BLaER1 (cell line): ENCODE measurements at regions not wholly inside any gene's neighbourhood (a gene's known extent, or its start where the extent isn't known, plus 50 kb on each side); places are given as distances from the start of the nearest gene placed in this dataset.

ENCODE experiments used
- H3K27ac ChIP-seq: shearing (Covaris generic); formaldehyde crosslinking; 2 replicates; pipeline ENCODE4 v1.8.1; 2022
- H3K27me3 ChIP-seq: shearing (Covaris generic); formaldehyde crosslinking; 2 replicates; pipeline ENCODE4 v1.8.1; 2022
- H3K36me3 ChIP-seq: shearing (Covaris generic); formaldehyde crosslinking; 2 replicates; pipeline ENCODE4 v1.8.1; 2022
- H3K4me1 ChIP-seq: shearing (Covaris generic); formaldehyde crosslinking; 2 replicates; pipeline ENCODE4 v1.8.1; 2022
- H3K4me2 ChIP-seq: shearing (Covaris generic); formaldehyde crosslinking; 2 replicates; pipeline ENCODE4 v1.8.1; 2022
- H3K4me3 ChIP-seq: shearing (Covaris generic); formaldehyde crosslinking; 2 replicates; pipeline ENCODE4 v1.8.1; 2022
- H3K9ac ChIP-seq: shearing (Covaris generic); formaldehyde crosslinking; 2 replicates; pipeline ENCODE4 v1.8.1; 2022
- H3K9me3 ChIP-seq: shearing (Covaris generic); formaldehyde crosslinking; 2 replicates; pipeline ENCODE4 v1.8.1; 2022
- H4K20me1 ChIP-seq: shearing (Covaris generic); formaldehyde crosslinking; 2 replicates; pipeline ENCODE4 v1.8.1; 2022
- Cebpa-rat ChIP-seq: shearing (Covaris generic); IDR thresholded peaks from 2 replicates; pipeline ENCODE4 v1.8.1; 2022

DNA sequence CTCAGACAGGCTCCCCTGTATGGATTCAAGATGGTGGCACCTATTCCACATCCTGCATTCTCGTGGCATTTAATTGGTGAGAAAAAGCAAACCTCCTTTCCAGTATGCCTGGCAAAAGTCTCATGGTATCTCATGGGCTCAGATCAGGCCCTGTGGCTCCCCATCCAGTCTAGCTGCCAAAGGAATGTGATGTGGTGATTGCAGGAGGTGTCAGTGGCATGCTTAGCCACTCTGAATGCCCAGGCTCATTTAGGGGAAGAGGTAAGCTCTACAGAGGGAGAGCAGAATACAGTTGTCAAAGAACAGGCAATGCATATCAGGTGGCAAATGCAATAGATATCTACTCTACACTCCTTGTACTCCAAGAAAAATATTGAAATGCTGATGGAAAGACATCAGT is 146.7 kb downstream of the SPATA19 start:
- H3K4me1 ChIP-seq = no peaks in the 10 kb centered on the region
- no peaks in the 10 kb centered on the region for H3K27me3 ChIP-seq
- H3K4me3 ChIP-seq = no peak overlapping the region
- no peak overlapping the region for H3K27ac ChIP-seq
- no peaks in the 10 kb centered on the region for H3K36me3 ChIP-seq
- H3K4me2 ChIP-seq = no peak overlapping the region
- TF ChIP-seq Cebpa-rat = no peak
- no peaks in the 10 kb centered on the region for H3K9me3 ChIP-seq
- no peaks in the 10 kb centered on the region for H4K20me1 ChIP-seq
- H3K9ac ChIP-seq = no peak overlapping the region

DNA sequence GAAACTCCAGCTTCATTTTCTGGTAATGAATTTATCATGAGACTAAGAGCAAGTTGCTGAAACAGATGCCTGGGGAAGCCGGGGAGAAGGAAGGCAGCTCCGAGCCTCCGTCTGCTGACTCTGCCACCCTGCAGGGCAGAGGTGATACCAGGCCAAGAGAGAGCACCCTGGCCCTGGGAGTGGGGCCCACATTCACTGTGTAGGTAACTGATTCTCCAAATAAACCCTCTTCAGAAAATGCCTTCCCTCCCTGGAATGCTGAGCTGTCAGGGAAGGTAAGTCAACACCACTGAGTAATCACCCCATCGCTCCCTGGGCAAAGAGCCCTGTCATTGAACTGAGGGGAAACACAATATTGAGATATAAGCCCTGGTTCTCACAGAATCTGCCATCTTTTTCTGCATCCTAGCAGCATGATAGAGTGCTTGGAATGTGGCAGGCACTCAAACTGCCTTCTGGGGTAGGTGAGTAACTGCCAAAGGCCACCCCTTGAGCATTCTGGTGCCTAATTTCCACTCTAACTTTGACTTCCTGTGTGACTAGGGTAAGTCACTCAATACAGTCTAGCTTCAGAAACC is 147.6 kb downstream of the SPATA19 start:
- no peaks in the 10 kb centered on the region for H3K36me3 ChIP-seq
- no peak overlapping the region for H3K4me3 ChIP-seq
- TF ChIP-seq Cebpa-rat = no peak
- no peak overlapping the region for H3K9ac ChIP-seq
- H3K4me1 ChIP-seq = no peaks in the 10 kb centered on the region
- H3K9me3 ChIP-seq = no peaks in the 10 kb centered on the region
- no peak overlapping the region for H3K4me2 ChIP-seq
- H3K27me3 ChIP-seq = no peaks in the 10 kb centered on the region
- H3K27ac ChIP-seq = no peak overlapping the region
- H4K20me1 ChIP-seq = no peaks in the 10 kb centered on the region

DNA sequence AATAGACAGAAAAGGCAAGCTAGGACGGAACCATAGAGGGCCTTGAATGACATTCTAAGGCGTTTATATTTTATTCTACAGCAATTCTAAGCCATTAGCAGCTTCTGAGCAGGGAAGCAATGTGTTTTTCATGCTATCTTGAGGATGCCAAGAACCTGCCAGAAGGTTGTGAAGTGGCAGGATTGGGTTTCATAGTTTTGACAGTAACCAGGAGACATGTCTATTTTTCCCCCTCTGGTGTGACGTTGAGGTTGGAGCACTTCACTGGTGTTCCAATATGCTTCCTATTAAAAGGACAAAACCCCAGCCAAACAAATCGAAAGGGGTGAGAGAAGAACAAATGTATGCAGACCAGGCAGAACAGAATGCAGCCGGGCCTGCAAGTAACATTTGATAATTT is 148.2 kb downstream of the SPATA19 start:
- TF ChIP-seq Cebpa-rat = no peak
- H4K20me1 ChIP-seq = no peaks in the 10 kb centered on the region
- no peak overlapping the region for H3K4me3 ChIP-seq
- no peaks in the 10 kb centered on the region for H3K4me1 ChIP-seq
- no peak overlapping the region for H3K27ac ChIP-seq
- no peaks in the 10 kb centered on the region for H3K9me3 ChIP-seq
- H3K27me3 ChIP-seq = no peaks in the 10 kb centered on the region
- no peak overlapping the region for H3K4me2 ChIP-seq
- H3K36me3 ChIP-seq = no peaks in the 10 kb centered on the region
- H3K9ac ChIP-seq = no peak overlapping the region

DNA sequence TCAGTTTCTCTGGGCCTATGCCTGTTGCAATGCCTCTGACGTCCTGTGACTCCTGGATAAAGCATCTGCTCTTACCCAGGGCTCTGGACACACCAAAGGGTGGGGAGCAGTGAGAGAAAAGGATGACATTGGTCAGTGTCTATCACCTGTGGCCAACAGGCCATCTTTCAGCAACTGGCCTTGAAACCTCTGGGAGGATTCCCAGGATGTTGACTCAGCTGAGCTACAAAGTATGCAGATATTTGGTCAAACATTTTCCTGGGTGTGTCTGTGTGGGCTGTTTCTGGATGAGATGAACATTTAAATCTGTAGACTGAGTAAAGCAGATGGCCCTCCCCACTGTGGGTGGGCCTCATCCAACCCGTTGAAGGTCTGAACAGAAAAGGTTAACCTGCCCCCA is 149.9 kb downstream of the SPATA19 start:
- no peaks in the 10 kb centered on the region for H4K20me1 ChIP-seq
- no peak overlapping the region for H3K4me3 ChIP-seq
- H3K36me3 ChIP-seq = no peaks in the 10 kb centered on the region
- no peak overlapping the region for H3K27ac ChIP-seq
- H3K27me3 ChIP-seq = no peaks in the 10 kb centered on the region
- no peak for TF ChIP-seq Cebpa-rat
- H3K9ac ChIP-seq = no peak overlapping the region
- H3K4me2 ChIP-seq = no peak overlapping the region
- H3K4me1 ChIP-seq = no peaks in the 10 kb centered on the region
- H3K9me3 ChIP-seq = no peaks in the 10 kb centered on the region

DNA sequence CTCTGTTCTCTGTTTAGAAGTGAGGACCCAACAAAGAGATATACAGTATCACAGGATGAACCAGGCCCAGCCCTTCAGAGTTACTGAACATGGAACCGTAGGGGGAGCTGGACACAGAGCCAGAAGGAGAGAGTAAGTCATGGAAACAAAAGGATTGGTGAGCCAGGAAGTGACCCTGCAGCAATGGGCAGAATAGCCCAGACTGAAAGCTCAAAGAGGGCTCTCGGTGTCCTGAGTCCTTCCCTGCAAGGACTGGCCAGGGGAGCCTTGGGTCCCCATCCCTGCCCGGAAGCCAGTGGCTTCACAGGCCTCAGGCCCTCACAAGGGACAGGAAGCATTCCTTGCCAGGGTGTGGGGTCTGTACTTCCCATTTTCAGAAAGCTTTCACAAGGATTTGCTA is 150.6 kb downstream of the SPATA19 start:
- Histone ChIP-seq H3K4me1 (no peaks in the 10 kb centered on the region), H3K4me3 (no peak overlapping the region), H3K27ac (no peak overlapping the region), H3K27me3 (no peaks in the 10 kb centered on the region), H3K36me3 (no peaks in the 10 kb centered on the region), H3K9ac (no peak overlapping the region), H3K9me3 (no peaks in the 10 kb centered on the region), H4K20me1 (no peaks in the 10 kb centered on the region), H3K4me2 (no peak overlapping the region)
- TF ChIP-seq Cebpa-rat = no peak

DNA sequence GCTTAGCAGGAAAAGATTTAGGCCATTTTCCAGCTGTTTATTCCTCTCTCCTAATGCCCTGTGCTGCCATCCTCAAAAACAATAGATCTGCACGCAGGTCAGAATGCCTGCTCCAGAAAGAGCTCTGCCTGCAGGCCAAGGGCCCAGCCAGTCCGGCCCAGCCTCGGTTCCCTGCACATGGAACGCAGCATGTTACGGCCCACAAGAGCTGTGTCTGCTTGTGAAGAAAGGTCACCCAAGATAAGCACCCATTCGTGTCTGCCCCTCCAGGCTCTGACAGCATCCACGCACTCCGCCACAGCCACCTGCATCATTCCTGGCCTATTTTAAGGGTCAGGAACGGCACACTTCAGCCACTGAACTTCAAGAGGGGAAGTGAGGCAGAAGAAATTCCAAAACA is 152.2 kb downstream of the SPATA19 start:
- no peak for TF ChIP-seq Cebpa-rat
- Histone ChIP-seq H3K27me3 (no peaks in the 10 kb centered on the region), H3K9me3 (no peaks in the 10 kb centered on the region), H3K4me1 (no peaks in the 10 kb centered on the region), H3K36me3 (no peaks in the 10 kb centered on the region), H3K27ac (no peak overlapping the region), H3K4me2 (no peak overlapping the region), H3K4me3 (no peak overlapping the region), H4K20me1 (no peaks in the 10 kb centered on the region), H3K9ac (no peak overlapping the region)

DNA sequence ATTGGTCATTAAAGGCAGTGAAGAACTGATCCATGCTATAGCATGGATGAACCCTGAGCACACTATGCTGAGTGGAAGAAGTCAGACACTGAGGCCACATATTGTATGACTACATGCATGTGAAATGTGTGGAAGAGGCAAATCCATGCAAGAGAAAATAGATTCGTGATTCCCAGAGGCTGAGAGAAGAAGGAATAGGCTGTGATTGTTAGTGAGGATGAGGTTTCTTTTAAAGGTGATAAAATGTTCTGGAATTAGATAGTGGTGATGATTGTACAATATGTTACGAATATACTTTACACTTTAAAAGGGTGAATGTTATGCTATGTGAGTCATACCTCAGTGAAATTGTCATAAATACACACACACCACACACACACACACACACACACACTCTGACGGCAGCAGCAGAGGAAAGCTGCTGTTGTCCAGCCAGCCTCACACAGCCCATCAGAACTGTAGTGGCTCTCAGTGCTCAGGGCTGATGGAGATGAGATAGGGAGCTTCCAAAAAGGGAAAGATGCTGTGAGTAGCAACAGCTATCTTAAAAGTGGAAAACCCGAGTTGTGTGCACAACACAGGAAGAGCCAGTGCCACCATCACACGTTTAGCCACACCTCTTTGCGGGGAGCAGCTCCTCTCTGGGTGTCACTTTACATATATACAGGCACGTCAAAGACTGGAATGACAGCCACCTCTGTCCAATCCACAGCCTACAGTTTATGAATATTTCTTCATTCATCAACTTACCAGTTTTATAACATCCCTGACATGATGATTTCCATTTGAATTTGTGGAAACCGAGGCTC is 153.0 kb downstream of the SPATA19 start:
- Histone ChIP-seq H3K27ac (no peak overlapping the region), H3K4me2 (no peak overlapping the region), H3K4me3 (no peak overlapping the region), H3K36me3 (no peaks in the 10 kb centered on the region), H3K9ac (no peak overlapping the region), H3K9me3 (no peaks in the 10 kb centered on the region), H4K20me1 (no peaks in the 10 kb centered on the region), H3K27me3 (no peaks in the 10 kb centered on the region), H3K4me1 (no peaks in the 10 kb centered on the region)
- TF ChIP-seq Cebpa-rat = no peak

DNA sequence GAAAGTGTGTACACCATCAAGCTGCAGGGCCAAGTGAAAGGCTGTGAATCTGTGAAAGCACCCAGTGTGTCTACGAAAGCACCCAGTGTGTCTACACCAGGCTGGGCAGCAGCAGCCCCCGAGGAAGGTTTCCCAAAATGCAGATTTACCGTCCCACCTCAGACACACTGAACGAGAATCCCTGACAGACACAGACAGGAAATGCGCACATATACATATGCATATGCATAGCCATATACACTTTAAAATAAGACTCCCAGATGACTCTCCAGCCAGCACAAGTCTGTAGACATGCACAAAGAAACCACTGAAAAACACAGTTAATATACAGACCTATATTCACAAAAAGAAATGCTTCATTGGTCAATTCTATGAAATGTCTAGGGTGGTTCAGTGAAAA is 155.5 kb upstream of the OPCML start:
- H3K27ac ChIP-seq = no peak overlapping the region
- H3K9me3 ChIP-seq = no peaks in the 10 kb centered on the region
- TF ChIP-seq Cebpa-rat = no peak
- no peaks in the 10 kb centered on the region for H4K20me1 ChIP-seq
- no peaks in the 10 kb centered on the region for H3K36me3 ChIP-seq
- H3K27me3 ChIP-seq = no peaks in the 10 kb centered on the region
- no peak overlapping the region for H3K4me3 ChIP-seq
- H3K4me2 ChIP-seq = no peak overlapping the region
- H3K4me1 ChIP-seq = no peaks in the 10 kb centered on the region
- H3K9ac ChIP-seq = no peak overlapping the region

DNA sequence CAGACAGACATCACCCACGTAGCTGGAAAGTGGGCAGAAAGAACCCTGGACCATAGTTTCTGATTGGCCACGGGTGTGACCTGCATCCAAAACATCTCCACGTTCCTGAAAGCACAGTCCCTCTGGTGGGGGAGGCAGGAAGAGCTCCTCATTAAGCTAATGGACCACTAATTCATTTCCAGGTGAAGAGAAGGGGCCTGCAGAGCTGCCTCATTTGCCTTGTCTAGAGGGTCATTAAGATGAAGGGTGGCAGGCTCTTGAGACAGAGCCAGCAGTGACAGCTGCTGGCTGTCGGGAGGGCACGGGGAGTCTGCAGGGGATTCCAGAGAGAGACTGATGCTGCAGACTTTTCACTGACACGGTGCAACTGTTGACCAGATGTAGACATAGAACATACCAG is 149.6 kb upstream of the OPCML start:
- H3K4me1 ChIP-seq = no peaks in the 10 kb centered on the region
- H3K9me3 ChIP-seq = no peaks in the 10 kb centered on the region
- no peaks in the 10 kb centered on the region for H3K36me3 ChIP-seq
- no peaks in the 10 kb centered on the region for H3K27me3 ChIP-seq
- H4K20me1 ChIP-seq = no peaks in the 10 kb centered on the region
- no peak for TF ChIP-seq Cebpa-rat
- no peak overlapping the region for H3K27ac ChIP-seq
- H3K4me3 ChIP-seq = no peak overlapping the region
- no peak overlapping the region for H3K4me2 ChIP-seq
- no peak overlapping the region for H3K9ac ChIP-seq

DNA sequence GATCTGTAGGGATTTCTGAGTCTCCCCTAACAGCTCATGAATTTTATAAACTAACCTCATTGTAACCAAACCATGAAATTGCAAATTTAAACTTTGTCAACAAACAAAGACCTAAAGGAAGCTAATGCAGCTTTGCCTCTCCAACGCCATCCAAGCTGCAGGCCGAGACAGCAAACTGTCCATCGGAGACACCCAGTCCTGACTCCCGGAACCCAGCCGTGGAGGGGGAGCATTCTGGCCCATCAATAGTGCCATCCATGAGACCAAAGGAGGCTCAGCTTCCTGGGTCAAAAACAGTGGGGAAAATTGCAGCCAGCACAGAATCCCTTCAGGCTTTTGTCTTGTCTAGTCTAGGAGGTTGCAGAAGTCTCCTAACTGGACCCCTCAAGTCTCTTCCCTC is 147.6 kb upstream of the OPCML start:
- Histone ChIP-seq H3K4me3 (no peak overlapping the region), H3K4me1 (no peaks in the 10 kb centered on the region), H4K20me1 (no peaks in the 10 kb centered on the region)

More for the DNA sequence above, 147.6 kb upstream of the OPCML start:
- Histone ChIP-seq H3K9me3 (no peaks in the 10 kb centered on the region), H3K27me3 (no peaks in the 10 kb centered on the region), H3K9ac (no peak overlapping the region), H3K27ac (no peak overlapping the region), H3K4me2 (no peak overlapping the region), H3K36me3 (no peaks in the 10 kb centered on the region)
- TF ChIP-seq Cebpa-rat = no peak
